ENCODE measurements at regions not wholly inside any gene's neighbourhood (a gene's known extent, or its start where the extent isn't known, plus 50 kb on each side); places are given as distances from the start of the nearest gene placed in this dataset.

- H3K27me3 ChIP-seq, result no peaks in the 10 kb centered on the region
- 68% methylated on average over 6 of the region's 6 CpGs for WGBS, 2 donors
- H3K27ac ChIP-seq, result no peak overlapping the region
- H3K9me3 ChIP-seq, result no peaks in the 10 kb centered on the region
- TF ChIP-seq POLR2A (IDR thresholded peaks at IDR 0.05) (no peak), EP300 (IDR thresholded peaks at IDR 0.05) (no peak), CTCF (IDR thresholded peaks at IDR 0.05) (no peak)
- H3K4me3 ChIP-seq, result no peak overlapping the region
- no peak for DNase-seq (ENCODE audit: low spot score in 2 of 2)
- H3K4me1 ChIP-seq, result peaks cover 0 to 17% (median 0%) of the 10 kb centered on the region in 4 donors
- H3K36me3 ChIP-seq, result no peaks in the 10 kb centered on the region
Observed at GRCh38 chr11:19652623-19653375, 59.8 kb upstream of the NAV2 start.

- Histone ChIP-seq H3K4me3 (no peak overlapping the region), H3K27me3 (no peaks in the 10 kb centered on the region), H3K9me3 (no peaks in the 10 kb centered on the region), H3K27ac (no peak overlapping the region), H3K36me3 (no peaks in the 10 kb centered on the region), H3K4me1 (peaks cover 0 to 17% (median 0%) of the 10 kb centered on the region in 4 donors)
- DNase-seq (ENCODE audit: low spot score in 2 of 2), result no peak
- no peak for TF ChIP-seq CTCF (IDR thresholded peaks at IDR 0.05)
- TF ChIP-seq POLR2A (IDR thresholded peaks at IDR 0.05), result no peak
- no peak for TF ChIP-seq EP300 (IDR thresholded peaks at IDR 0.05)
- 91 to 94% methylated on average over 2 of the region's 2 CpGs for WGBS, 2 donors
Observed at GRCh38 chr11:19651653-19652052, 61.0 kb upstream of the NAV2 start.

- no peak overlapping the region for H3K27ac ChIP-seq
- H3K4me1 ChIP-seq, result peaks cover 0 to 13% (median 0%) of the 10 kb centered on the region in 4 donors
- DNase-seq (ENCODE audit: low spot score in 2 of 2), result no peak
- H3K27me3 ChIP-seq, result no peaks in the 10 kb centered on the region
- H3K4me3 ChIP-seq, result no peak overlapping the region
- H3K9me3 ChIP-seq, result no peaks in the 10 kb centered on the region
- TF ChIP-seq EP300 (IDR thresholded peaks at IDR 0.05), result no peak
- no peak for TF ChIP-seq POLR2A (IDR thresholded peaks at IDR 0.05)
- TF ChIP-seq CTCF (IDR thresholded peaks at IDR 0.05), result no peak
- no peaks in the 10 kb centered on the region for H3K36me3 ChIP-seq
- WGBS, 2 donors, result 85 to 100% methylated on average over 2 of the region's 2 CpGs
Observed at GRCh38 chr11:19651028-19651427, 61.6 kb upstream of the NAV2 start.

GRCh38 chr11:19650467-19650866 lies 62.2 kb upstream of the NAV2 start:
- TF ChIP-seq CTCF (IDR thresholded peaks at IDR 0.05) (no peak), EP300 (IDR thresholded peaks at IDR 0.05) (no peak), POLR2A (IDR thresholded peaks at IDR 0.05) (no peak)
- 56 to 58% methylated on average over 3 of the region's 3 CpGs for WGBS, 2 donors

GRCh38 chr11:19649751-19650150 lies 62.9 kb upstream of the NAV2 start:
- no peaks in the 10 kb centered on the region for H3K9me3 ChIP-seq
- no peak overlapping the region for H3K27ac ChIP-seq
- H3K27me3 ChIP-seq, result no peaks in the 10 kb centered on the region
- H3K36me3 ChIP-seq, result no peaks in the 10 kb centered on the region
- DNase-seq (ENCODE audit: low spot score in 2 of 2), result no peak
- H3K4me3 ChIP-seq, result no peak overlapping the region
- peaks cover 0 to 11% (median 0%) of the 10 kb centered on the region in 4 donors for H3K4me1 ChIP-seq
- TF ChIP-seq CTCF (IDR thresholded peaks at IDR 0.05) (no peak), EP300 (IDR thresholded peaks at IDR 0.05) (no peak), POLR2A (IDR thresholded peaks at IDR 0.05) (no peak)
- 85 to 89% methylated on average over 4 of the region's 4 CpGs for WGBS, 2 donors

More at GRCh38 chr11:19650467-19650866, 62.2 kb upstream of the NAV2 start:
- Histone ChIP-seq H3K27me3 (no peaks in the 10 kb centered on the region), H3K27ac (no peak overlapping the region), H3K36me3 (no peaks in the 10 kb centered on the region), H3K9me3 (no peaks in the 10 kb centered on the region), H3K4me1 (peaks cover 0 to 11% (median 0%) of the 10 kb centered on the region in 4 donors), H3K4me3 (no peak overlapping the region)
- no peak for DNase-seq (ENCODE audit: low spot score in 2 of 2)
